GM21390 (cell line): ENCODE measurements at regions not wholly inside any gene's neighbourhood (a gene's known extent, or its start where the extent isn't known, plus 50 kb on each side); places are given as distances from the start of the nearest gene placed in this dataset.

Source experiments
- ATAC-seq: cut with Tn5 transposase; IDR thresholded peaks from one replicate; pipeline ENCODE4 v1.9.1; 2021; ENCODE audit not compliant: unreplicated experiment

DNA sequence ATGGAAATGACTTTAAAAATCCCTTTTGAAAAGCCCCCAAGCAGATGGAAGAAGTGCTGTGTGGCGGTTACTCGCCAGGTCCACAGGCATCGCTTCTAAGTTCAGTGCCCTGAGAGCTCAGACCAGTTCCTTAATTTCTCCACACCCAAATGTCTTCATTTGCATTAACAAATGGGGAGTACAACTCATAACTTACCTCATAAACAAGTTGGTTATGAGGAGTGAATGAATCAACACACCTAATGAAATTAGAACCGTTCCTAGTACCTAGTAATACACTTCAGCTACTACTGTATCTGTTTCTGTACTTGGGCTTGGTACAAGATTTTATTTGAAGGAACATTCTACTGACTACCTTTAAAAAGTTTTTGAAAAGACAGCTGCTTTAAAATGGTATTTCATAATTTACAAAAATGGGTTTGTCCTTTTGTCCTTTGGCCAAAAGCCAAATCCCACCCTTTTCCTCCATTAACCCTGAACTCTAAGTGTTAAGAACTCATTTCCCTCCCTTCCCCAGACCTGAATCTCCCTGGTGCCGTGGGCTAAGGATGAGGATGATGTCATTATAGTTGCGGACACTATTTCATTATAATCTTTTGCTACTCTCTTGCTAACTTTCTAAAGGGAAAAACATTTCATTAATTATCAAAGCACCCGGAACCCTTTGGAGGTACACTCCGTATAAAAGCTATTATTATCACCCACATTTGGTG, 221.5 kb upstream of the CELF2 start:
- ATAC-seq, result no peak

DNA sequence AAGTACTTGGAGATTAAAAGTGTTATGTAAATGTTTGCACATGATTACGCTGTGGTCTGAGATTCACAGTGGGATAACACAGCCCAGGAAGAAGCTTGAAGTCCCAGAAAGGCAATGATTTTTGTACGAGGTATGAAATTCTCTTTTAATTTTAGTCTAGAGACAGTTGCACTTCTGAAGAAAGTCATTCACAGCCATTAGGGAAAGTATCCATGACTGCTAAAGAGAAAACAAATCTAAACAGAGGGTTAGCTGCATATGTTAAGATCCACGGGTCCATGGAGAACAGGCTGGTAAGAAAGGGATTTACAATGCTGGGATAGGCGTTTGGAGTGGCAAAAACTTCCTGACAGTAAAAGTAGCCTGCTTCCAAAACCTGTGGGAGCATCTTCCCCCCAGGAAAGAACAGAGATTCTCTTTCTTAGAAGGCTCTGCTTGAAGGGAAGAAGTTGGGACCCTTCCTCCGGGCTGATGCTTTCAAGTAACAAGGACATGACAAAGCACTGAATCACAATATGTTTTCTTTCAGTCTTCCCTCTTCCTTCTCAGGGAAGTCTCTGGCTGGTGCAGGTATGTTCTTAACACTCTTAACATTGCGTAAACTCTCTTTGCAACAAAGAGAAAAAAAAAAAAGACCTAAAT, 220.8 kb upstream of the CELF2 start:
- no peak for ATAC-seq

DNA sequence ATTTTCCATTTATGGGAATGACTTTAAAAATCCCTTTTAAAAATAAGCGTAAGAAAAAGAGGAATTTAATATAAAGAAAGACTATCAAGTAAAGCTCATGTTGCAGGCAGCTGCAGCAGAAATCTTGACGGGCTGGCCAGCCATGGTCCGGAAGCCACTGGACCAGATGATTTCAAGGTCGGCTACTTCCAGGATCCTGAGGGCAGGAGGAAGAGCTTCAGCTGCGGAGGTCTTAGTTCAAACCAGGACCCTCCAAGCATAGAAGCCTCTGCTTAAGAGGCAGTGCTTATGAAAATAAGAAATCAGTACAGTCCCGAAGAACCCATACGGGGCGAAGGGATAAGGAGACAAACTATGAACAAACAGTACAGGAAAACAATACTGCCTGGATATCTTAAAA, 220.2 kb upstream of the CELF2 start:
- no peak for ATAC-seq

DNA sequence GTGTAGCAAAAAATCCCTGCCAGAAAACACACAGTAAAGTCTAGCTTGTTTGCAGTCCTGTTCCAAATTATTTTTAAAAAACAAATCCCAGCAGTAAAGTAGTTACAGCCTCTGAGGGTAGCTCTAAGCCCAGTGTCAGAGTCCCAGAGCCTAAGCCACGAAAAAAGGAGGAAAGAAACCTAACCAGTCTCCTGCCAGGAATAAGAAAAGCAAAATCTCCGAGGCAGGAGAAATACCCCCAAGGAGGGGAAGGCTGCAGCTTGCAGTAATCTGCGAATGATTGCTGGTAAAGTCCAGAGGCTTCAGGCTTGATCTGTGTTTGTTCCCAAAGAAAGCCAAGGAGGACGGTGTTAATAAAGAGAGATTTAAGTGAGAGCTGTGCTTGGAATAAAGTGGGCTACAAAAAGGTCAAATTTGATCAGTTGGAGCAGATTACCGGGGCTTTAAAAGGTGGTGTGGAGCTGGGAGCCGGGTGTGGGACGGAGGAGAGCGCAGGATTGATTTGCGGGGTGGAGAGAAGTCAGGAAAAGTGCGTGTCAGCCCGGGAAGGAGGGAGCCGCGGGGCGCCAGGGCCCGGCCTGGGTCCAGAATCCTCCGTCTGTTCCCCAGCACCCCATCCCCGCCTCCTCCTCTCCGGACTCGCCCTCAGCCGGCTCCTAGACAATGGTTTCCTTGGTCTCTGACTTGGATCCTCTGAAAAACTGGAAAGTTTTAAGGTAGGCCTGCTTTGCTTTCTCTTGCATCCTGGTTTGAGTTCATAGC, 219.4 kb upstream of the CELF2 start:
- no peak for ATAC-seq

DNA sequence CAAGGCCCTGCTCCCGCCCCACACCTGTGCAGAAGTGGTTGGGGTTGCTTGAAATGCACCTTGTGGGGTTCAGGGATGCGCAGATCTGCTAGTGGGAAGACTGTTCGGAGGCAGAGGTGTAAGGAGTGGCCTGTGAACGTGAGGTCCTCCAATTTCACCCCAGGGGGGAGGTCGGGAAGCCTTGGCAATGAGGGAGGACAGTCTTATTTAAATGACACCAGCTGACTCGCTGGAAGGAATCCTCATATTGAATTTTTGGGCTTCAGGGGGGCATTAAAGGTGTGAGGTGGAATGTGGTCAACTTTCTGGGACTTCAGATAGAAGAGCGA, 218.8 kb upstream of the CELF2 start:
- no peak for ATAC-seq

DNA sequence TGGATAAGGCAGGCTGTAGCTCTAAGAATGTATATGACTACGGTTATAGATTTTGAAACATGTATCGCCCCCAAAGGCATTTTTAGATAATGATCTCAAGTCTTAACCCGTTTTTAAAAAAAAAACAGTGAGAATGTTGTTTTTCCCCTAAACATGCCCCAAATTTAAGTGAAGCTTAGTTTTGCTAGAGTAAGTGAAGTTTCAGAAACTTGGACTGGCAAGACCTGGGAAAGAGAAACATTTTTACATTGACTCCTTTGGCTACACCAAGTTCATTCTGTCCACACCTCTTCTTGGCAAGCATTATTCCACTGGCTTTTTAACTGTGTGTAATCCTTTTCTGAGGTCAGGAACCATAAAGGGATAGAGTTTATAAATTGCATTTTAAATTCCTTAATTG, 216.7 kb upstream of the CELF2 start:
- no peak for ATAC-seq

DNA sequence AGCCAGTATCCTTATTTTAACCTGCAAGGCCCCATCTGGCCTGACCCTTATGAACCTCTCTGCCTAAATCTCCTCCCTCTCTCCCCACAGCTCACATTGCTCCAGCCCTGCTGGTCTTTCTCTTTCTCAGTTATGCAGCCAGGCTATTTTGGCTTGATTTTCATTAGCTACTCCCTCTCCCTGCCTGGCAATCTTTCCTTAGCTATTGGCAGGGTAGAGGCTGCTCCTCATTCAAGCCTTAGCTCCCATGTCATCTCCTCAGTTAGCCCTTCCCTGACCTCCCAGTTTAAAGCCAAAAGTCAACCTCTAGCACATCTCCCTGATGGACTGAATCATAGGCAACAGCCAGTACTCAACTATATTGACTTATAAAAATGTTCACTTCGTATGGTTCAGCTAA, 214.4 kb upstream of the CELF2 start:
- ATAC-seq, result no peak

DNA sequence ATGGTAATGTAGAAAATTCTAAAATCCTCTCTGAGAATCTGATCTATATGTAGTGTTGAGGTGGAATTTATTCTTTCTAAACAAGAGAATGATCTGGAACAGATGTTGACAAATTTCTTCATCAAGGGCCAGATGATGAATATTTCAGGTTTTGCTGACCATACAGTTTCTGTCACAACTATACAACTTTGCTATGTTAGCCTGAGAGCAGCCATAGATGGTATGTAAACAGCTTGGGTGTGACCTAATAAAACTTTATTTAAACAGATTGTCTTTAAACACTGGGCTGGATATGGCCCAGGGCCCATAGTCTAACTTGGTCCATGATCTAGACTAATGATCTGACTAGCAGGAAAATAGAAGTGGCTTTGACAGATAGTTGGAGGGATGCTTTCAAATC, 213.6 kb upstream of the CELF2 start:
- no peak for ATAC-seq

DNA sequence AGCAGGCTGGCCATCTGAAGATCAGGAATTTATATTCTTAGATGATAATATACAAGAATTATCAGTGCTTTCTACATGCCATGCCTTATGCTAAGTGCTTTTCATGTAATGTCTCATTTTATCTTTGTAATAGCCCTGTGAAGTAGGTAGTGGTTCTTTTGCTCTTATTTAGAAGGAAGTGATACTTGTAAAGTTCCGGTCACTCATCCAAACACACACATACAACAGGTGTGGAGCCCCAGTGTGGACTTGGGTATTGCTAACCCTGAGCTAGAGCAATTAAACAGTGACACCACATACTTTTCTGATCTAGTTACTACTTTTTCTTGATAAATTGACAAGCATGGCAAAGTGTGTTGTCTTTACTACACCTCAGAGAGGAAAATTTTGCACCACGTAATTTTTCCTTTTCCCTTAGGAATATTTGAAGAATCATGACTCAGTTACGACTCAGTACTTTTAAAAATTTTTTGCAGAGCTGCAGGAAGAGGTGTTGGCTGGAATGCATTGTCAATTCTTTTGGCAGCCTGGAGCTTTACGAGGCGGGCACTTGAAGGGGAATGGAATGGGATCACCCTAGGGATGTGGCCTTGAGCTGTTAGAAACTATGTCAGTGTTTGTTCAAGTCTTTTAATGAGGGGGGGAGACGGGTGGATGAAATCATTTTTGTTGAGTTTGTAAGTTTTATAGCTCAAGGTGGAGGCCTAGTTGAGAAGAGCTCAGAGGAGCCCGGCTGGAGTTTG, 212.5 kb upstream of the CELF2 start:
- ATAC-seq, result no peak

DNA sequence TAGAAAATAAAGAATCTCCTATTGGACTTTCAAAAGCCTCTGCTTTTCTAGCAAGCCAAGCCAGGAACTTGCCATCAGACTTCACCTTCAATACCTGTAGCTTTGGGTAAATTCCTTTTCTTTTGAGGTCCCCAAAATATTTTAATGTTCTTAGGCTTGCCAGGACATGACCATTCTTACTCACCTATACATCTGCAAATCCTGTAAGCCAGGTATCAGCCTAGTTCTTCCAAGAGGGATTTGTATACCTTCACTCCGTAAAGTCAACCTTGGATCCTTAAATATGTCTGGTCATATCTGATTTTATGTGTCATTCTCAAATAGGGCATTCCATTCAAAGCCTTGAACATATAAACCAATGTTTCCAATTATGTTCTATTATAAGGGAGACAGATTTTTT, 210.6 kb upstream of the CELF2 start:
- no peak for ATAC-seq

DNA sequence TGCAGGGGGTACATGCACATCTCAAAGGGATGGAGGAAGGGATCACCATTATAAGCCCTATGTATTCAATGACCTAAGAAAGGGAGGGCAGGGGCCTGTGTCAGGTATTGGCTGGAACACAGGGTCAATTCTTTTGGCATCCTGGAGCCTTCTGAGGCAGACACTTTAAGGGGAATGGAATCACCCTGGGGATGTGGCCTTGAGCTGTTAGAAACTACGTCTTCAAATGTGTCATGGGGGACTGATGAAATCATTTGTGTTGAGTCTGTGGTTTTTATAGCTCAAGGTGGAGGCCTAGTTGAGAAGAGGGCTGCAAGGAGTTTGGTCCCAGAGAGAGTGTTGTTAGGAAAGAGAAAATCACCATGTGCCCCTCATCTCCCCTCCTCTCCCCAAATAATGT, 206.1 kb upstream of the CELF2 start:
- no peak for ATAC-seq

DNA sequence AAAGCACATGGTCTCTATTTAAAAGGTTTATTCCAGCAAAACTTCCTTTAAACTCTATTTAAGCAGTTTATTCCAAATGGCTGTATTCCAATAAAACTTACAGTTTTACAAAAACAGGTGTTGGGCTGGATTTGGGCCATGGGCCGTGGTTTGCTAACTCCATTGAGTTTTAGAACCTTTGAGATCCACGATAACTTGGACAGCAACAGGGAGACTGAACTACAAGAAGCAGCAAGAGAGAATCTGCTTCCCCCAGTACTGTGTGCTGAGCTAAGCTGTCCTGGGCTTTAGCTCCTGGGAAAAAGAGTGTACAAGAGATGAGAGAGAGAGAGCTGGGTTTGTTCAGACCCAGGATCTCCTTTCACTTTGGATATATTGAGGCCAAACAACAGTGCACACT, 204.0 kb upstream of the CELF2 start:
- no peak for ATAC-seq

DNA sequence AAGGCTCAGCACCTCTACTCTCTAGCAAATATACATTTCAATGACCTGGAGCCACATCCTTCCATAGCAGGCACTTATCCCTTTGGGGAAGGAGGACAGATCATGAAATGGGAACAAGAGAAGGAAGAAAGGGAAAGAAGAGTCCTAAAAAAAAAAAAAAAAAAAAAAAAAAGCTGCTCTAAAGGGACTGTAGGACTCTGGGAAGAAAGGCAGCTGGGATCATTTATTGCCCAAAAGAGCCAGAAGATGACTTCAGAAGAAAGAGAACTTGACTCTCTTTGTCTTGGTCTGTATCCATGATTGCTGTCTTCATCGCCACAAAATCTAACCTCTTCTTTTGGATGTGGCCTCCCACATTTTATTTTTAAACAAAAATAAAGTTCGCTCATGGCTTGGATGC, 203.6 kb upstream of the CELF2 start:
- ATAC-seq, result no peak

DNA sequence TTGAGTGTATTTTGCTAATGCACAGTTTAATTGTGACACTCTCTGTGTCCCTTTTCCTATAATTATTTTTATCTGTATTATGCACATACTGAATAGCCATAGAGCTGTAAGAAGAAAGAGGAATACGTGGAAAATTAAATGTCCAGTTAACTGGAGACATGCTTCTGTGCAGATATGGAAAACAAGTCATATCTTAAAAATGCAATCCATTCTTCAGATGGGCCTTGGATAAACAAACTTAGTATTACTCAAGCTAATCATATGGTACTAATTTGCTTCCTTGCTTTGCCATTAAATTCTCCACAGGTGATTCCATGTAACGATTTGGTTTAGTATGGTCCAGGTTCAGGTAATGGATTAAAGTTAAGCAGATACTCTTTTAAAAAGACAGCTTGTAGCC, 201.2 kb upstream of the CELF2 start:
- no peak for ATAC-seq

DNA sequence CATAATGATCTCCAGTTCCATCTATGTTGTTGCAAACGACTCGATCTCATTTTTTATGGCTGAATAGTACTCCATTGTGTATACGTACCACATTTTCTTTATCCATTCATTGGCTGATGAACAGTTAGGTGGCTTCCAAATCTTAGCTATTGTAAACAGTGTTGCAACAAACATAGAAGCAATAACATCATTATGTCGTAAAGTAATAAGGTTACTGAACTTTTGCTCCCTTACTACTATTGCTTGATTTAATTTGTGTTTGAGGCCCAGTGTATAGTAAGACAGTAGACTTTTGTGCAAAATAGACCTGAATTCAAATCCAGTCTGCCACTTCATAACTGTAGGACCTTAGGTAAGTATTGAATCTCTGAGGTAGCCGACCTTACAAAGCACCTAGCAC, 200.1 kb upstream of the CELF2 start:
- ATAC-seq, result no peak

DNA sequence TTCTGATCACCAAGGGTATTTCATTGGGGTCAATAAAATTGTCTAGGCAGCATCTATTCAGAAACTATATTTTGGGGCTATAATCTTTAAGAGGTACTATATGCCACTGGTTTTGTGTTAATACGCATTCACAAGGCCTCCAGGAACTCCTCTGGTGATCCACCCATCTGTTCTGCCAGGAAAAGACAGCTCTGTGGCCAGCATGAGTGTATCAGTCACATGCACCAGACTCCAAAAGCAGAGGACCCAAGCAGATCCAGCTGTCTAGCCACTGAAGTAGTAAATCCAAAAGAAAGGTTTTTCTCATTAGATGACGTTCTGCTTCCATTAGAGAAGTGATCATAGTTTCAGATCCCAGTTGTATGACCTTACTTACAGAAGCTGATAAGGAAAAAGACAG, 199.6 kb upstream of the CELF2 start:
- no peak for ATAC-seq

DNA sequence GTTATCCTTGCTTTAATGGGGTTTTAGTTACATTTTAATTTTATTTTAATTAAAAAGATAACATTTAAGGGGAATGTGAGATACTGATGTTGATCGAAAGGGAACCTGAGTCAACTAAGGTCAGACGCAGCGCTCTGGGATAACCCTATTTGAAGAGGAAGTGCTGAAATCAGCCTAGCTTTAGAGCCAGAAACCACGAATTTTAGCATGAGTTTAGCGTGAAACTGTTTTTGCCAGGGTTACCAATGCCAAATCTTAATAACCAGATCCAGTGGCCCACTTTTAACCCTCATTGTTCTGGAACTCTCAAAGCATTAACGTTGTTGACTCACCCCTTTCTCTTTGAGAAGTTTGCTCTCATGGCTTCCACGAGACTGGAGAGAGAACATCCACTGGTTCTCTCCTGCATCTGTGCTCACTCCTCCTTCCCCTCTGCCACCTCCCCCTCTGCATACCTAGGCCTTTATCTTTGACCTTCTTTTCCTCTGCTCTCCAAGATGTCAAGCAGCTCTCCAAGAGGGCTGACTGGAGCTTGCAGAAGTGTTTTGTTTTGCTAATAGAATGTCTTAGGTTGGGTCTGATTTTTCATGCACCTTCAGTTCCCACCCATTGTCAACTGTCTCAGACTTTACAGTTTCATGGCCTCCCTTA, 198.3 kb upstream of the CELF2 start:
- ATAC-seq, result no peak

DNA sequence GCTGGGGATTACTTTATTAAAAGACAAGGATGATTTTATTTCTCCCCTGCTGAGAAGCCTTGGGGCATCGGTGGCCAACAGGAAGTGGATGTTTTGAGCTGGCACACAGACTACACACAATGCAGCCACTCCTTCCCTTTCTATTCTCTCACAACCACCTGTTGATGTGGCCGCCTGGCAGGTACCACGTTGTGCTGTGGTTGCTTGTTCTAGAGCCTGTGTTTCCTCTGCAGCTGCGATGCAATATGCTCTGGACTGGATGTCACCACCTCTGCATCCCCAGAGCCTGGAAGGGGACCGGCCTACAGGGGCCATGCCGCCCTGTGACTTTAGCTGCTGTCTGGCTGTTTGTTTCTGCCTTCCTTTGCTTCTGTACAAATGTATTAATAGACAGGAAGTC, 195.7 kb upstream of the CELF2 start:
- no peak for ATAC-seq

DNA sequence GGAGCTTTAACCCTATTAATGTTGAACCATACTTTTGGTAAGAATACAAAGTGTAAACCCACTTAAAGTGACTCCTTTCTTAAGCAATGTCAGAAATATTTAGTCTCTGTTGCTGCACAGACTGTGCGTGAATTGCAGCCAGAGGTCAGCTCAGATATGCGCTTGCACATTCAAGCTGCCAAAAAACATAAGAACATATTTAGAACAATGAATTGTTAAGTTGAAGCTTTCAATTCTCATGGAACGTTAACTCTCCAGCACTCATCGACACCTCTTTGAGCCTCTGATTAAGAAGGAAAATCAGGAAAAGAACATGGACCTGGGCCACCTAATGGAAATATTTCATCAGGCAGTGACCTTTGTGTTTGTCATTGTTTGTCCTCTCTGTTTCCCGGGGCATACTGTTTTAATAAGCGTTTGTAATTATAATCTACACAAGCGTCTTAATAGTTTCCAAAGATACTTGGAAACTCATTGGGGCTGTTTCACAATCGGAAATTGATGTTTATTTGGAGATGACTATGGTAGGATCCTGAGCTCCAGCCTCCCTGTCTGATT, 193.0 kb upstream of the CELF2 start:
- no peak for ATAC-seq

DNA sequence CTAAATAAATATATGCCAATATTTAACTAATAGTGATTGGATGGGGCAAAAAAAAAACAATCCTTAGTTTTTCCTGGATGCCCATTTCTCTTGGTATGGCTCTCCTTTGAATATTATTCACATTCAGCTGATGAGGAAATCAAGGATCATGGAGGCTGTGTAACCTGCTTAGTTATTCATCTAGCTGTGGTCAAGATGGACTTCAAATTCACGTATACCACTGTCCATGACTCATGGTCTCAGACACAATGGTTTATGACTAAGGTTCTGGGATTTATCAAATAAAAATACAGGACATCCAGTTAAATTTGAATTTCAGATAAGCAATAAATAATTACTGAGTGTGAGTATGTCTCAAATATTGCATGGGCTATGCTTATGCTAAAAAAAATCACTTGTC, 191.5 kb upstream of the CELF2 start:
- no peak for ATAC-seq

DNA sequence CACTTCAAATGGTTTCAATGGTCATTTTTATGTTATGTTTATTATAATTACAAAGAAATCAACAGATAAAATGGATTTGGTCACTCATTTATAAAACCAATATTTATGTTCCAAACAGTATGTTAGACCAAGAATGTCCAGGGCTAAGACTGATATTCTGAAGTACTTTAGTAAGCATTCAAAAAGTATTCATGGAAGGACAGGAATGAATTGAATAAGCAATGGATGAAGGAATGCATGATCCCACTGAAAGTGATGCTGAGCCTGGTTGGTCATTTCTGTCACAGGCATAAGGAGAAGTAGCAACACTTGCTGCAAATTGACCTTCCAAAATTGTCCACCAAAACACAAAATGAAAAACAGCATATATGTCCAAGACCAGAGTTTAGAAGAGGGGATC, 189.0 kb upstream of the CELF2 start:
- no peak for ATAC-seq
